ENCODE measurements at regions not wholly inside any gene's neighbourhood (a gene's known extent, or its start where the extent isn't known, plus 50 kb on each side); places are given as distances from the start of the nearest gene placed in this dataset.

- 100% methylated on average over 1 of the region's 3 CpGs for WGBS (ENCODE audit: insufficient coverage)
- ChIA-PET CTCF (interaction anchor here (0.6 kb wide), 1 partner anchor 429 kb away, joined by 3 read pairs; no protein-coding TSS in a partner anchor), POLR2A (no interaction called here)
- no peaks in the 10 kb centered on the region for H3K4me1 ChIP-seq (ENCODE audit: control extremely low read depth in 1 of 4, control insufficient read depth in 4 of 4, insufficient read depth in 4 of 4, low read length in 3 of 4)
- H3K27me3 ChIP-seq (replicated peaks in 2 of 5; ENCODE audit: control insufficient read depth in 4 of 5, insufficient read depth in 5 of 5, low read length in 4 of 5): no peaks in the 10 kb centered on the region
- H3K27ac ChIP-seq (ENCODE audit: insufficient read depth in 1 of 2, low read depth in 1 of 2, low read length in 2 of 2, poor library complexity in 1 of 2, severe bottlenecking in 2 of 2): no peak overlapping the region
- no peaks in the 10 kb centered on the region for H3K36me3 ChIP-seq (ENCODE audit: control insufficient read depth in 4 of 4, insufficient read depth in 4 of 4, low read length in 3 of 4)
- DNase-seq: no peak
- H3K9me3 ChIP-seq (ENCODE audit: control extremely low read depth in 1 of 5, control insufficient read depth in 4 of 5, insufficient read depth in 2 of 5, low read depth in 1 of 5, low read length in 4 of 5): peaks cover 0 to 8% (median 0%) of the 10 kb centered on the region in 5 experiments
- no peak overlapping the region for H3K4me3 ChIP-seq (ENCODE audit: control insufficient read depth in 1 of 7, extremely low read depth in 1 of 7, insufficient read depth in 4 of 7, low read depth in 2 of 7, low read length in 6 of 7)
Observed at GRCh38 chr1:55916907-55917306, 662.5 kb downstream of the PLPP3 start.

GRCh38 chr1:55916481-55916880 is 662.9 kb downstream of the PLPP3 start:
- WGBS (ENCODE audit: insufficient coverage): 100% methylated on average over 1 of the region's 2 CpGs
- no peak for DNase-seq
- Histone ChIP-seq H3K4me1 (ENCODE audit: control extremely low read depth in 1 of 4, control insufficient read depth in 4 of 4, insufficient read depth in 4 of 4, low read length in 3 of 4) (no peaks in the 10 kb centered on the region), H3K27ac (ENCODE audit: insufficient read depth in 1 of 2, low read depth in 1 of 2, low read length in 2 of 2, poor library complexity in 1 of 2, severe bottlenecking in 2 of 2) (no peak overlapping the region), H3K27me3 (replicated peaks in 2 of 5; ENCODE audit: control insufficient read depth in 4 of 5, insufficient read depth in 5 of 5, low read length in 4 of 5) (no peaks in the 10 kb centered on the region), H3K9me3 (ENCODE audit: control extremely low read depth in 1 of 5, control insufficient read depth in 4 of 5, insufficient read depth in 2 of 5, low read depth in 1 of 5, low read length in 4 of 5) (peaks cover 0 to 8% (median 0%) of the 10 kb centered on the region in 5 experiments), H3K36me3 (ENCODE audit: control insufficient read depth in 4 of 4, insufficient read depth in 4 of 4, low read length in 3 of 4) (no peaks in the 10 kb centered on the region), H3K4me3 (ENCODE audit: control insufficient read depth in 1 of 7, extremely low read depth in 1 of 7, insufficient read depth in 4 of 7, low read depth in 2 of 7, low read length in 6 of 7) (no peak overlapping the region)
- ChIA-PET CTCF (no interaction called here), POLR2A (no interaction called here)

GRCh38 chr1:55913565-55913964 is 665.8 kb downstream of the PLPP3 start:
- Histone ChIP-seq H3K27me3 (replicated peaks in 2 of 5; ENCODE audit: control insufficient read depth in 4 of 5, insufficient read depth in 5 of 5, low read length in 4 of 5) (no peaks in the 10 kb centered on the region), H3K27ac (ENCODE audit: insufficient read depth in 1 of 2, low read depth in 1 of 2, low read length in 2 of 2, poor library complexity in 1 of 2, severe bottlenecking in 2 of 2) (no peak overlapping the region), H3K9me3 (ENCODE audit: control extremely low read depth in 1 of 5, control insufficient read depth in 4 of 5, insufficient read depth in 2 of 5, low read depth in 1 of 5, low read length in 4 of 5) (peaks cover 0 to 8% (median 0%) of the 10 kb centered on the region in 5 experiments), H3K4me1 (ENCODE audit: control extremely low read depth in 1 of 4, control insufficient read depth in 4 of 4, insufficient read depth in 4 of 4, low read length in 3 of 4) (peaks cover 0 to 6% (median 0%) of the 10 kb centered on the region in 4 experiments), H3K4me3 (ENCODE audit: control insufficient read depth in 1 of 7, extremely low read depth in 1 of 7, insufficient read depth in 4 of 7, low read depth in 2 of 7, low read length in 6 of 7) (no peak overlapping the region), H3K36me3 (ENCODE audit: control insufficient read depth in 4 of 4, insufficient read depth in 4 of 4, low read length in 3 of 4) (no peaks in the 10 kb centered on the region)
- ChIA-PET CTCF (no interaction called here), POLR2A (no interaction called here)
- no peak for DNase-seq
- 98% methylated on average over 6 of the region's 7 CpGs for WGBS (ENCODE audit: insufficient coverage)

GRCh38 chr1:55912438-55912837 is 666.9 kb downstream of the PLPP3 start:
- peaks cover 0 to 8% (median 0%) of the 10 kb centered on the region in 5 experiments for H3K9me3 ChIP-seq (ENCODE audit: control extremely low read depth in 1 of 5, control insufficient read depth in 4 of 5, insufficient read depth in 2 of 5, low read depth in 1 of 5, low read length in 4 of 5)
- ChIA-PET CTCF (no interaction called here), POLR2A (no interaction called here)
- WGBS (ENCODE audit: insufficient coverage): 96% methylated on average over 6 of the region's 6 CpGs
- no peaks in the 10 kb centered on the region for H3K27me3 ChIP-seq (replicated peaks in 2 of 5; ENCODE audit: control insufficient read depth in 4 of 5, insufficient read depth in 5 of 5, low read length in 4 of 5)
- peaks cover 0 to 6% (median 0%) of the 10 kb centered on the region in 4 experiments for H3K4me1 ChIP-seq (ENCODE audit: control extremely low read depth in 1 of 4, control insufficient read depth in 4 of 4, insufficient read depth in 4 of 4, low read length in 3 of 4)
- DNase-seq: no peak
- no peaks in the 10 kb centered on the region for H3K36me3 ChIP-seq (ENCODE audit: control insufficient read depth in 4 of 4, insufficient read depth in 4 of 4, low read length in 3 of 4)
- H3K4me3 ChIP-seq (ENCODE audit: control insufficient read depth in 1 of 7, extremely low read depth in 1 of 7, insufficient read depth in 4 of 7, low read depth in 2 of 7, low read length in 6 of 7): no peak overlapping the region
- no peak overlapping the region for H3K27ac ChIP-seq (ENCODE audit: insufficient read depth in 1 of 2, low read depth in 1 of 2, low read length in 2 of 2, poor library complexity in 1 of 2, severe bottlenecking in 2 of 2)

- DNase-seq: no peak
- Histone ChIP-seq H3K4me3 (ENCODE audit: control insufficient read depth in 1 of 7, extremely low read depth in 1 of 7, insufficient read depth in 4 of 7, low read depth in 2 of 7, low read length in 6 of 7) (no peak overlapping the region), H3K36me3 (ENCODE audit: control insufficient read depth in 4 of 4, insufficient read depth in 4 of 4, low read length in 3 of 4) (no peaks in the 10 kb centered on the region), H3K27me3 (replicated peaks in 2 of 5; ENCODE audit: control insufficient read depth in 4 of 5, insufficient read depth in 5 of 5, low read length in 4 of 5) (no peaks in the 10 kb centered on the region), H3K4me1 (ENCODE audit: control extremely low read depth in 1 of 4, control insufficient read depth in 4 of 4, insufficient read depth in 4 of 4, low read length in 3 of 4) (no peaks in the 10 kb centered on the region), H3K9me3 (ENCODE audit: control extremely low read depth in 1 of 5, control insufficient read depth in 4 of 5, insufficient read depth in 2 of 5, low read depth in 1 of 5, low read length in 4 of 5) (peaks cover 0 to 2% (median 0%) of the 10 kb centered on the region in 5 experiments), H3K27ac (ENCODE audit: insufficient read depth in 1 of 2, low read depth in 1 of 2, low read length in 2 of 2, poor library complexity in 1 of 2, severe bottlenecking in 2 of 2) (no peak overlapping the region)
- CTCF ChIA-PET: no interaction called here
- 95% methylated on average over 3 of the region's 3 CpGs for WGBS (ENCODE audit: insufficient coverage)
- POLR2A ChIA-PET: no interaction called here
Observed at GRCh38 chr1:55904541-55904940, 674.8 kb downstream of the PLPP3 start.

GRCh38 chr1:55898181-55898580 is 681.2 kb downstream of the PLPP3 start:
- 100% methylated on average over 1 of the region's 1 CpG for WGBS (ENCODE audit: insufficient coverage)
- CTCF ChIA-PET: interaction anchor here (0.7 kb wide), 1 partner anchor 349 kb away, joined by 3 read pairs; no protein-coding TSS in a partner anchor
- H3K27me3 ChIP-seq (replicated peaks in 2 of 5; ENCODE audit: control insufficient read depth in 4 of 5, insufficient read depth in 5 of 5, low read length in 4 of 5): no peaks in the 10 kb centered on the region
- H3K4me3 ChIP-seq (ENCODE audit: control insufficient read depth in 1 of 7, extremely low read depth in 1 of 7, insufficient read depth in 4 of 7, low read depth in 2 of 7, low read length in 6 of 7): no peak overlapping the region
- no peak overlapping the region for H3K27ac ChIP-seq (ENCODE audit: insufficient read depth in 1 of 2, low read depth in 1 of 2, low read length in 2 of 2, poor library complexity in 1 of 2, severe bottlenecking in 2 of 2)
- H3K4me1 ChIP-seq (ENCODE audit: control extremely low read depth in 1 of 4, control insufficient read depth in 4 of 4, insufficient read depth in 4 of 4, low read length in 3 of 4): no peaks in the 10 kb centered on the region
- no peaks in the 10 kb centered on the region for H3K36me3 ChIP-seq (ENCODE audit: control insufficient read depth in 4 of 4, insufficient read depth in 4 of 4, low read length in 3 of 4)
- peaks cover 0 to 7% (median 2%) of the 10 kb centered on the region in 5 experiments for H3K9me3 ChIP-seq (ENCODE audit: control extremely low read depth in 1 of 5, control insufficient read depth in 4 of 5, insufficient read depth in 2 of 5, low read depth in 1 of 5, low read length in 4 of 5)
- POLR2A ChIA-PET: no interaction called here
- no peak for DNase-seq

GRCh38 chr1:55896210-55896609 is 681.0 kb upstream of the USP24 start:
- peaks cover 0 to 20% (median 2%) of the 10 kb centered on the region in 5 experiments for H3K9me3 ChIP-seq (ENCODE audit: control extremely low read depth in 1 of 5, control insufficient read depth in 4 of 5, insufficient read depth in 2 of 5, low read depth in 1 of 5, low read length in 4 of 5)
- no peak for DNase-seq
- H3K4me1 ChIP-seq (ENCODE audit: control extremely low read depth in 1 of 4, control insufficient read depth in 4 of 4, insufficient read depth in 4 of 4, low read length in 3 of 4): no peaks in the 10 kb centered on the region
- ChIA-PET POLR2A (no interaction called here), CTCF (no interaction called here)
- H3K4me3 ChIP-seq (ENCODE audit: control insufficient read depth in 1 of 7, extremely low read depth in 1 of 7, insufficient read depth in 4 of 7, low read depth in 2 of 7, low read length in 6 of 7): no peak overlapping the region
- WGBS (ENCODE audit: insufficient coverage): no CpG with 5 or more reads among the region's 5 CpGs
- no peak overlapping the region for H3K27ac ChIP-seq (ENCODE audit: insufficient read depth in 1 of 2, low read depth in 1 of 2, low read length in 2 of 2, poor library complexity in 1 of 2, severe bottlenecking in 2 of 2)
- no peaks in the 10 kb centered on the region for H3K36me3 ChIP-seq (ENCODE audit: control insufficient read depth in 4 of 4, insufficient read depth in 4 of 4, low read length in 3 of 4)
- no peaks in the 10 kb centered on the region for H3K27me3 ChIP-seq (replicated peaks in 2 of 5; ENCODE audit: control insufficient read depth in 4 of 5, insufficient read depth in 5 of 5, low read length in 4 of 5)

Measured in common myeloid progenitor, CD34-positive (primary cell).